Neural cell (in vitro differentiated cells): ENCODE measurements at regions not wholly inside any gene's neighbourhood (a gene's known extent, or its start where the extent isn't known, plus 50 kb on each side); places are given as distances from the start of the nearest gene placed in this dataset.

Source experiments
- CTCF ChIP-seq: fragments of 450-650 bp; IDR thresholded peaks from 2 replicates; pipeline ENCODE4 v1.5.1; 2014; ENCODE audit warnings: antibody characterized with exemption, mild to moderate bottlenecking, moderate library complexity; ENCODE audit not compliant: poor library complexity, severe bottlenecking
- EZH2 ChIP-seq: fragments of 200-600, 300-800 bp; shearing (Covaris generic), sonication (generic); IDR thresholded peaks from 2 replicates; pipeline ENCODE4 v1.6.1; 2014; ENCODE audit warnings: antibody characterized with exemption, low read length, borderline replicate concordance, mild to moderate bottlenecking; ENCODE audit not compliant: insufficient read depth, poor library complexity, severe bottlenecking
- POLR2AphosphoS5 ChIP-seq: IDR thresholded peaks from 2 replicates; pipeline ENCODE4 v1.6.1; 2012
- TAF1 ChIP-seq: IDR thresholded peaks from 2 replicates; pipeline ENCODE4 v1.6.1; 2012; ENCODE audit warnings: low read depth

- TF ChIP-seq CTCF, result no peak
- TF ChIP-seq POLR2AphosphoS5, result no peak
- TF ChIP-seq EZH2, result no peak
- no peak for TF ChIP-seq TAF1
Observed at GRCh38 chr6:50404643-50405042, 308.7 kb upstream of the TFAP2D start.
